MCF 10A (cell line): ENCODE measurements at regions not wholly inside any gene's neighbourhood (a gene's known extent, or its start where the extent isn't known, plus 50 kb on each side); places are given as distances from the start of the nearest gene placed in this dataset.
"Not testable (repeated sequence)": the region's sequence is repeated elsewhere in the genome, so short reads cannot be mapped to it uniquely, and the experiment has no call there.

Source experiments
- BruUV-seq: library from RNA; stranded (reverse); fragments of 400-500 nt; replicated peaks from 2 replicates; lab custom pipeline; 2021; lab: Mats Ljungman, UMichigan
- CTCF ChIA-PET: fragments of 300-600 bp; sonication (Branson Sonifier 250); formaldehyde crosslinking; extraction: SDS; loops from one replicate; lab custom pipeline; 2021; ENCODE audit warnings: antibody characterized with exemption, inconsistent platforms; lab: Yijun Ruan, JAX
- POLR2A ChIA-PET: fragments of 300-600, 350-650 bp; sonication (Branson Sonifier 250); formaldehyde crosslinking; extraction: SDS; loops from one replicate; lab custom pipeline; 2020; ENCODE audit warnings: antibody characterized with exemption, inconsistent platforms; lab: Yijun Ruan, JAX
- DNase-seq: peaks from one replicate; pipeline ENCODE4 v3.0.0-alpha.2; 2018; ENCODE audit not compliant: unreplicated experiment
- H3K27ac Mint-ChIP-seq: one replicate; pipeline ENCODE4 v1.8.0; 2022; ENCODE audit warnings: mild to moderate bottlenecking, low read depth, mixed read lengths; ENCODE audit not compliant: unreplicated experiment
- H3K27me3 Mint-ChIP-seq: one replicate; pipeline ENCODE4 v1.8.0; 2022; ENCODE audit warnings: mixed read lengths; ENCODE audit not compliant: insufficient read depth, unreplicated experiment
- H3K36me3 Mint-ChIP-seq: one replicate; pipeline ENCODE4 v1.8.0; 2022; ENCODE audit warnings: mild to moderate bottlenecking, moderate library complexity, mixed read lengths; ENCODE audit not compliant: insufficient read depth, unreplicated experiment
- H3K4me1 Mint-ChIP-seq: one replicate; pipeline ENCODE4 v1.8.0; 2022; ENCODE audit warnings: mixed read lengths; ENCODE audit not compliant: insufficient read depth, unreplicated experiment
- H3K4me3 Mint-ChIP-seq: one replicate; pipeline ENCODE4 v1.8.0; 2022; ENCODE audit warnings: mild to moderate bottlenecking, moderate library complexity, mixed read lengths; ENCODE audit not compliant: unreplicated experiment
- H3K9me3 Mint-ChIP-seq: one replicate; pipeline ENCODE4 v1.8.0; 2022; ENCODE audit warnings: mixed read lengths; ENCODE audit not compliant: unreplicated experiment
- intact Hi-C: fragments of 100-400 bp; cut with micrococcal nuclease; formaldehyde crosslinking; loops from 2 replicates; pipeline ENCODE4 v1.14.1; 2022
- TF ChIP-seq, protein P1 (sequence below): fragments of 200-600 bp; IDR thresholded peaks from one replicate; pipeline ENCODE4 v1.8.0; 2022; ENCODE audit warnings: antibody characterized with exemption, mild to moderate bottlenecking; ENCODE audit not compliant: unreplicated experiment

DNA sequence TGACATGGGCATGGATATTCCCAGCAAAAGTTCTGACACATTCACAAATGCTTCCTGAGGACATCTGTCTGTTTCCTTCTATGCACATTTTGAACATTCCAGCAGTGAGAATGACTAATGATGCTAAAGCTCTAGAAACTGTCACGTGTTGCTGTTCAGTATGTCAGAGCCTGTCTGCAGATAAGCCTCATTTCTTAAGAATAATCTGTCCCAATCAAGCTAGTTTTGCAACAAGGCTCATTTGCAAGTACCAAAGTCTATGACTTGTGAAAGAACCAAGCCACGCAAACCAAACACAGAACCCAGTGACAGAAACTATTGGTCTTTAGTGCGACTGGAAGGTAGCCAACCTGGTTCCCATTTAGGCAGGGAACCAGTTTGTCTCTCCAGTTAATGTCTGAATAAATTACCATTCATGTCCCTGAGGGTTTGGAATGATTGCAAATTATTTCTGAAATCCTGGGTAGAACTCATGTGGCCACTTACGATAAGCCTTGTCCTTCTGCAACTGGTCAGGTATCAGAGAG lies 178.5 kb downstream of the C9orf152 start:
- H3K27ac Mint-ChIP-seq, result peak overlapping the region; percentile 95
- CTCF ChIA-PET, result interaction anchor here (0.5 to 1.0 kb wide), 3 partner anchors 21 to 581 kb away, joined by 3 to 4 read pairs (median 3); no protein-coding TSS in a partner anchor

DNA sequence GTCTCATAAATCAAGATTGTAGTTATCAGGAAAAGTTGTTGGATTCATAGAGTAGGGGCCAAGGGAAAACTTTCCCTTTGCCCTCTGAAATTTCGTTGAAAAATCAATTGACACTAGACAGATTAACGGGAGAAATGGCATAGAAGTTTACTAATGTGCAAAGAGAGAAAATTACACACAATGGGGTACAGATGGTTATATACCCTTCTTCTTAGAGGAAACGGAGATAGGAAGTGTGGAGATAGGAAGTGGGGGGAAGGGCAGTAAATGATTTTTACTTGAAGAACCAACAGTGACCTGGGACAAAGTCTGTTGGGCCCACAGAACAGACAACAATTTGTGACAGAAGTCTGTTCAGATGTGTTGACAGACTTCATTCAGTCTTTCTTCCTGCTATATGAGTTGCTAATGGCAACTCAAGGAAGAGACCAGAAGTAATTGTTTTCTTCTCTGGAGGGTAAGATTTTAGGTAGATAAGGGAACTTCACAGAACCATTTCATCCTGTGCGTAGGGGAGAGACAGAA lies 177.9 kb downstream of the C9orf152 start:
- ChIA-PET POLR2A (interaction anchor here (0.9 to 3.1 kb wide), 6 partner anchors 11 to 474 kb away, joined by 3 to 51 read pairs (median 5); no protein-coding TSS in a partner anchor), CTCF (no interaction called here)
- H3K27me3 Mint-ChIP-seq, result no peaks in the 10 kb centered on the region
- intact Hi-C loops, result no loop called here
- H3K4me1 Mint-ChIP-seq, result peaks cover 48% of the 10 kb centered on the region
- no peaks in the 10 kb centered on the region for H3K9me3 Mint-ChIP-seq
- no peak for DNase-seq
- TF ChIP-seq, protein P1, sequence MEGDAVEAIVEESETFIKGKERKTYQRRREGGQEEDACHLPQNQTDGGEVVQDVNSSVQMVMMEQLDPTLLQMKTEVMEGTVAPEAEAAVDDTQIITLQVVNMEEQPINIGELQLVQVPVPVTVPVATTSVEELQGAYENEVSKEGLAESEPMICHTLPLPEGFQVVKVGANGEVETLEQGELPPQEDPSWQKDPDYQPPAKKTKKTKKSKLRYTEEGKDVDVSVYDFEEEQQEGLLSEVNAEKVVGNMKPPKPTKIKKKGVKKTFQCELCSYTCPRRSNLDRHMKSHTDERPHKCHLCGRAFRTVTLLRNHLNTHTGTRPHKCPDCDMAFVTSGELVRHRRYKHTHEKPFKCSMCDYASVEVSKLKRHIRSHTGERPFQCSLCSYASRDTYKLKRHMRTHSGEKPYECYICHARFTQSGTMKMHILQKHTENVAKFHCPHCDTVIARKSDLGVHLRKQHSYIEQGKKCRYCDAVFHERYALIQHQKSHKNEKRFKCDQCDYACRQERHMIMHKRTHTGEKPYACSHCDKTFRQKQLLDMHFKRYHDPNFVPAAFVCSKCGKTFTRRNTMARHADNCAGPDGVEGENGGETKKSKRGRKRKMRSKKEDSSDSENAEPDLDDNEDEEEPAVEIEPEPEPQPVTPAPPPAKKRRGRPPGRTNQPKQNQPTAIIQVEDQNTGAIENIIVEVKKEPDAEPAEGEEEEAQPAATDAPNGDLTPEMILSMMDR, result no peak
- H3K36me3 Mint-ChIP-seq, result peaks cover 9% of the 10 kb centered on the region
- H3K27ac Mint-ChIP-seq, result peak overlapping the region; percentile 95
- peak overlapping the region; percentile 9 for H3K4me3 Mint-ChIP-seq
- no TSS peak for BruUV-seq

More for the DNA sequence above, 178.5 kb downstream of the C9orf152 start:
- DNase-seq, result peak; percentile 88
- no peaks in the 10 kb centered on the region for H3K9me3 Mint-ChIP-seq
- no TSS peak for BruUV-seq
- intact Hi-C loops, result no loop called here
- H3K4me3 Mint-ChIP-seq, result peak overlapping the region; percentile 9
- TF ChIP-seq, protein P1, result no peak
- H3K27me3 Mint-ChIP-seq, result no peaks in the 10 kb centered on the region
- H3K4me1 Mint-ChIP-seq, result peaks cover 48% of the 10 kb centered on the region
- POLR2A ChIA-PET, result interaction anchor here (0.6 to 3.1 kb wide), 9 partner anchors 10 to 474 kb away, joined by 3 to 51 read pairs (median 4); no protein-coding TSS in a partner anchor
- peaks cover 9% of the 10 kb centered on the region for H3K36me3 Mint-ChIP-seq

DNA sequence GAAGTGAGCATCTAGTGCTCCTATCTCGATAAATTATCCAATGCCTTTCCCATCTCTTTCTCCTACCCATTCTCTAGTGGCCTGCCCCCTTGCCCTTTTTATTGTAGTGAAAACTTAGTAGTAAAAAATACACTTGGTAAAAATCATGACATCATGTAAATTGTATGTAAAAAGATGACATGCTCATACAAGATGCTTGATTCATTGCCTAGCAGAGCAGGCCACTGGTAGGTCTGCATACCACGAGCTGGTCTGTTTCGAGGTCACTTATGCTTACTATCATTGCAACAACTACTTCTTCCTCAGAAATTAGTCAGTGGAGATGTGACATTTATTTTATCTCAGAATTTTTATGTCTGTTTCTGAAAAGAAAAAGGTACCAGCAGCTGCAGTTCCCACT lies 177.3 kb downstream of the C9orf152 start:
- H3K9me3 Mint-ChIP-seq, result no peaks in the 10 kb centered on the region
- intact Hi-C loops, result no loop called here
- peaks cover 48% of the 10 kb centered on the region for H3K4me1 Mint-ChIP-seq
- H3K36me3 Mint-ChIP-seq, result peaks cover 9% of the 10 kb centered on the region
- H3K4me3 Mint-ChIP-seq, result no peak overlapping the region
- POLR2A ChIA-PET, result interaction anchor here (1.9 to 2.0 kb wide), 2 partner anchors 19 to 20 kb away, joined by 6 to 9 read pairs; no protein-coding TSS in a partner anchor
- no TSS peak for BruUV-seq
- TF ChIP-seq, protein P1, result no peak
- DNase-seq, result no peak
- H3K27ac Mint-ChIP-seq, result peak overlapping the region; percentile 95
- H3K27me3 Mint-ChIP-seq, result no peaks in the 10 kb centered on the region
- CTCF ChIA-PET, result interaction anchor here (0.6 to 1.1 kb wide), 4 partner anchors 126 to 477 kb away, joined by 3 to 4 read pairs (median 4); no protein-coding TSS in a partner anchor

DNA sequence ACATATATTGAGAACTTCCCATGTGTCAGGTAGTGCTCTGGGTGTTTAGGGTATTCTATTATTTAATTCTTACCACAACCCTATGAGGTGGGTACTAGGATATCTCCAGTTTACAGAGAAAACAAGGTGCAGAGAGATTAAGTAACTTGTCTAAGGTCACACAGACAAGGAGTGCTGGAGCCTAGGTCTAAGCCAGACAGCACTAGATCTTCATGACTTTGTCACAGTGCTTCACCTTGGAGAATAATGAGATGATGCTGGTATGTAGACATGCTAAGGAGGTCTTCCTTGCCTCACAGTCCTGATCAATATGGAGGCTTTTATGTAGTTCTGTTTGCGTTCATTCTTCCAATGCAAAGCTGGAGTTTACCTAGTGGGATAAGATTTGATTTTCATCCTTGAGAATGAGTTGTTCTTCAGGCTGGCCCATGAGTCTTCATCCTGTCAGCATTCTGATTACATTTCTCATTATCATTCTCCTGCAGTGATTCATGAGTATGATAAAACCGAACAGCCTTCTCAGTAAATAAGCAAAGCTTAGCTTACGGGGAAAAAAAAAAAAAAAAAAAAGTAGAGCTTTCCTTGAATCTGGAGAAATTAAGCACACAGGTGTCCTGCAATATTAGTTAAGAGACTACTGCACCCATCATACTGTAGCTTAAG lies 176.3 kb downstream of the C9orf152 start:
- POLR2A ChIA-PET, result interaction anchor here (1.4 to 2.0 kb wide), 4 partner anchors 10 to 19 kb away, joined by 5 to 9 read pairs (median 6); no protein-coding TSS in a partner anchor
- CTCF ChIA-PET, result interaction anchor here (0.6 to 1.5 kb wide), 9 partner anchors 13 to 287 kb away, joined by 3 to 11 read pairs (median 4); no protein-coding TSS in a partner anchor

DNA sequence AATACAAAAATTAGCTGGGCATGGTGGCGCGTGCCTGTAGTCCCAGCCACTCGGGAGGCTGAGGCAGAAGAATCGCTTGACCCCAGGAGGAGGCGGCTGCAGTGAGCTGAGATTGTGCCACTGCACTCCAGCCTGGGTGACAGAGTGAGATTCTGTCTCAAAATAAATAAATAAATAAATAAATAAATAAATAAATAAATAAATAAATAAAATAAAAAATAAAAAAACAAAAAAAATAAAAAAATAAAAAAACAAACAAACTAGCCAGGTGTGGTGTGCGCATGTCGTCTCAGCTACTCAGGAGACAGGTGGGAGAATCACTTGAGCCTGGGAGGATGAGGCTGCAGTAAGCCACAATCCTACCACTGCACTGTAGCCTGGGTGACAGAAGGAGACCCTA lies 175.4 kb downstream of the C9orf152 start:
- H3K27ac Mint-ChIP-seq, H3K4me3 Mint-ChIP-seq, DNase-seq, H3K36me3 Mint-ChIP-seq, intact Hi-C loops, BruUV-seq, H3K9me3 Mint-ChIP-seq, H3K27me3 Mint-ChIP-seq: not testable (repeated sequence)
- CTCF ChIA-PET, result interaction anchor here (0.9 to 1.5 kb wide), 4 partner anchors 25 to 129 kb away, joined by 3 to 11 read pairs (median 5); no protein-coding TSS in a partner anchor
- POLR2A ChIA-PET, result interaction anchor here (1.4 to 2.0 kb wide), 4 partner anchors 10 to 19 kb away, joined by 5 to 9 read pairs (median 6); no protein-coding TSS in a partner anchor
- peaks cover 50% of the 10 kb centered on the region for H3K4me1 Mint-ChIP-seq

More for the DNA sequence above, 176.3 kb downstream of the C9orf152 start:
- H3K4me3 Mint-ChIP-seq, result no peak overlapping the region
- H3K4me1 Mint-ChIP-seq, result peaks cover 52% of the 10 kb centered on the region
- no peaks in the 10 kb centered on the region for H3K27me3 Mint-ChIP-seq
- BruUV-seq, result no TSS peak
- H3K36me3 Mint-ChIP-seq, result peaks cover 9% of the 10 kb centered on the region
- peak overlapping the region; percentile 59 for H3K27ac Mint-ChIP-seq
- H3K9me3 Mint-ChIP-seq, result no peaks in the 10 kb centered on the region
- peak; percentile 46 for DNase-seq
- TF ChIP-seq, protein P1, result no peak
- intact Hi-C loops, result no loop called here
